Mammary epithelial cell (primary cell): ENCODE measurements at regions not wholly inside any gene's neighbourhood (a gene's known extent, or its start where the extent isn't known, plus 50 kb on each side); places are given as distances from the start of the nearest gene placed in this dataset.

Experiments
- CTCF ChIP-seq, 2 donors: IDR thresholded peaks in 1 of 2; conservative IDR thresholded peaks in 1 of 2; 2 replicates each; pipeline ENCODE4 v1.5.1; 2011 to 2012; ENCODE audit warnings: inconsistent platforms in 2 of 2, low read length in 2 of 2, mild to moderate bottlenecking in 2 of 2, control low read depth in 1 of 2, low read depth in 1 of 2; ENCODE audit not compliant: insufficient read depth in 1 of 2; ENCODE audit errors: extremely low read depth in 1 of 2
- EZH2 ChIP-seq: IDR thresholded peaks from 2 replicates; pipeline ENCODE4 v1.6.1; 2012; ENCODE audit warnings: low read length, inconsistent platforms, borderline replicate concordance

GRCh38 chr2:19764998-19765397 is 136.8 kb downstream of the TTC32 start:
- no peak for TF ChIP-seq CTCF (conservative IDR thresholded peaks at IDR 0.05 in 1 of 2, IDR thresholded peaks at IDR 0.05 in 1 of 2; ENCODE audit: extremely low read depth in 1 of 2, insufficient read depth in 1 of 2, low read depth in 1 of 2, low read length in 2 of 2)
- TF ChIP-seq EZH2, result no peak
